GM18517 (cell line): ENCODE measurements at regions not wholly inside any gene's neighbourhood (a gene's known extent, or its start where the extent isn't known, plus 50 kb on each side); places are given as distances from the start of the nearest gene placed in this dataset.

Experiments used
- ATAC-seq: cut with Tn5 transposase; IDR thresholded peaks from one replicate; pipeline ENCODE4 v1.9.1; 2021; ENCODE audit warnings: mild to moderate bottlenecking, moderate library complexity; ENCODE audit not compliant: unreplicated experiment

DNA sequence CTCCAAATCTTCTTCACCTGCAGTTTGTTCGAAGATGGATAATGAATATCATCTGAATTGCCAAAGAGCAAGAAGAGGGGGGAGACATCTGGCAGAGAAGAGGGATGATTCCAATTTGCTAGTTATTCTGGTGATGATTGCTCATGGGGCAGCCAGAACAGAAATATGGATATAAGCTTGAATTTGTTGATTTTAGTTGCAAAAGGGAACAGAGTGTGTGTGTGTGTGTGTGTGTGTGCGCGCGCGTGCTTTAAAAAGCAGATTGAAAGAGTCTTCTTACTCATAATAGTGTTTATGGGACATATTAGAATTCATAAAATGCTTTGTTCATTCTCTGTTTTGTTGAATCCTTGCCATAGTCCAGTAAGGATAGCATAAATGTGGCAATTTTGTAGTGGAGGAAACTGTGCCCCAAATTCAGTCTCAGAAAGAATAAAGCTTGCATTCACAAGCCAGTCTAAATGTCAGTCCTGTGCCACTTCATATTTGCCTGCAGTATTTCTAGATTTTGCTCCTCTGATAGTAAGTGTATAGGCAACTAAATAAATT is 436.3 kb upstream of the KLF4 start:
- ATAC-seq = no peak

DNA sequence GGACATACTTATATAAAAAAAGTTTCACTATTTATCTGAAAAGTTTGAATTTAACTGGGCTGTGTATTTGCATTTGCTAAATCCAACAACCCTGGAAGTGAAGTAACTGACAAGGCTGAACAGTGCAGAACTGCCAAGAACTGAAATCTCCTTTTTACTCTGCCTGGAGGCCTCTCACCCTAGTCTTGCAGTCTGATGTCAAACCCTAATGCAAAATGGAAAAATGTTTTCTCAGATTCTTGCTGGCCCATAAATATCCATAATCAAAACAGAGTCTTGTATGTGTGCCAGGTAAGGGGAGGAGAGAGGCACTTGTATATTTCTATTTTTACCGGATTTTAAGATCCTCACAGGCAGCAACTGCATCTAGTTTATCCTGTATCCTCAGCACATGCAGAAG is 432.7 kb upstream of the KLF4 start:
- ATAC-seq = no peak

DNA sequence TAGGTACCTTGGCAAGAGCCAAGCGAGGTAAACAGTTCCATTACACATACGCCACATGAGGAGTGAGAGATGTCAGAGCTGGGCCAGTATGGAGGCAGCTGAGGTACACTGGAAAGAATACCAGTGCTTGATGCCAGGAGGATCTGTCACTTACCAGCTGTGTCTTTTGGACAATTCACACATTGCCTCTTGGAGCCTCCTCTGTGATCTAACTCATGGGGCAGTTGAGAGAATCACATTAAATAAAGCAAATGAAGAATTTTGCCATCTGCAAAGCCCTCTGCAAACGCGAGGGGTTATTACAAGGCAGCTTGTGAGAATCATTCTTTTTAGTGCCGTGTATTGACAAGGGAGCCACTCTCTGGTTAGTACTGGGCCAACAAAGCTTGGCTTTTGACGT is 429.7 kb upstream of the KLF4 start:
- ATAC-seq = no peak

DNA sequence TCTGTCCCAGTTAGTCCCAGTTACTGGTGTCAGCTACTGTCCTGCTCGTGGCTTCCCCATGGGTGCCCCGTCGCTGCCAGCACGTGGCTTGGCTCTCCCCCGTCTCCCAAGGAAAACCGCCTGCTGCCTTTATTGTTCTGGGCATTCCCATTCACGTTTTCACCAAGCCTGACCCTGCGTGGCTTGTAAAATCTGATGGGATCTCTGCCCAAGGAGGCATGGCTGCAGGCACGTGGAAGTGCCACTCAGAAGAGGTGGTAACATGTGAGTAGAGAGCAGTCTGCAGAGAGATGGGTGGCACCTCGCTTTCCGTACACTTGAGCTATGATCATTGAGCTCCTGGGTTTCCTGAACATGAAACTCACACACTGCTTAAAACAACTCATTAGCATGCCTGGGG is 429.2 kb upstream of the KLF4 start:
- ATAC-seq = no peak

DNA sequence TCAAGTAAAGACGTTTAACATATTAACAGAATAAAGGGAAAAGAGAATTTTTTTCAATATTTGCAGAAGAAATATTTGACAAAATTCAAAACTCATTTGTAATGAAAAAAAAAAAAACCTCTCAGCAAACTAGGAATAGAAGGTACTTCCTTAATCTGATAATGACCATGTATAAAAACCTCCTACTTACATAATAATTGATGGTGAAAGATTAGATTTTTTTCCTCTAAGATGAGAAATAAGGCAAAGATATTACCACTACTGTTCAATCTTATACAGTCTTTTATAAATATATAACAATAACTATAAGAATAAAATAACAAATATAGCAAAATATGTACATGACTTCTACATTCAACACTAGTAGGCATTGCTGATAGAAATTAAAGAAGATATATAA is 424.6 kb upstream of the KLF4 start:
- ATAC-seq = no peak

DNA sequence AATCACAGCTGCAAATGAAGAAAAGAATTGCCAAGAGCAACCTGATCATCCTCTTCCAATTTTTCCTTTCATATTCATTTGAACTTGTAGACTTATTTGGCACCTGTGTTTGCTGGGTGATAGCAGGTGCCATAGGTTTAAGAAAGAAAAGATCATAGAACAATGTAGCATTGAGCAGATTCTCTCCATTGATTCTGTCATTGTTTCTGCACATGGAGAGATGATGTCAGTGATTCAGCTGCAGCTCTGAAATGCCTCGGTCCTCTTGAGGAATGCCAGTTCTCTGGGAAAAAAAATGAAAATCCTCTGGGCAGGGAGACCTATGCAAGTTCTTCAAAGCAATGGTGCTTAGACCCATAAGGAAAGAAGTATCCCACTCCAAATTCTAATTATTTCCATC is 418.1 kb upstream of the KLF4 start:
- no peak for ATAC-seq

DNA sequence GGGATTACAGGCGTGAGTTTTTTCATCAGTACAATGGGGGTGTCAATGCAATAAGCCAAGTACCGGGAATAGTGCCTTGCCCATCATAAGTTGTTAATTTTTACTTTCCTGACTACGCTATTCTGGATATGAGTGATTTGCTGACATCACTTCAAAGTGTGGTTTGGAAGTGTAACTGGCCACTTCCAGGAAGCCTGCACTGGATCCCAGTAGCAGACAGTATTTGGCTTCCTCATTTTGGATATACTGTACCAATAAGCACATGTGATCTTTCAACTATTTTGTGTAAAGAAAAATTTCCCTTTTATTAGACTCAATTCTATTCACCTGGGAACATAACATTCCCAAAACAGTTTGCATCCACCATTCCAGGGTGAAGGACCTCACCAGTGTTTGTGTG is 417.7 kb upstream of the KLF4 start:
- ATAC-seq = no peak

DNA sequence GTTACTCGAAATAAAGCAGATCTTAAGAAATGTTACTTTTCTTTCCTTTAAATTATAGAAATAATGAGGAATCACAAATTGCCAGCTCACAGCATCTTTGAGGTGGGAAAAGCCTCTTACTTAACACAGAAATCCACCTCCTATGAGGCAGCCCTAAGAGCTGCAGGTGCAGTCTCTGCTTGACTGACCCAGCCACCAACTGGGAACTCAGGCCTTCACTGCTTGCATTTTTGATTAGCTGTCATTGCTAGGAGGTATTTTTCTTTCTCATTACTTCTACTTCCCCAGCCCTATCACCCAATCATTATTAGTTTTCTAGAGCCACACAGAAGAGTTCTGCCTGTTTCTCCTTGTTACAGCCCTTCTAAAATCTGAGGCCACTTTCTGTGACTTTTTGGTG is 416.5 kb upstream of the KLF4 start:
- ATAC-seq = no peak

DNA sequence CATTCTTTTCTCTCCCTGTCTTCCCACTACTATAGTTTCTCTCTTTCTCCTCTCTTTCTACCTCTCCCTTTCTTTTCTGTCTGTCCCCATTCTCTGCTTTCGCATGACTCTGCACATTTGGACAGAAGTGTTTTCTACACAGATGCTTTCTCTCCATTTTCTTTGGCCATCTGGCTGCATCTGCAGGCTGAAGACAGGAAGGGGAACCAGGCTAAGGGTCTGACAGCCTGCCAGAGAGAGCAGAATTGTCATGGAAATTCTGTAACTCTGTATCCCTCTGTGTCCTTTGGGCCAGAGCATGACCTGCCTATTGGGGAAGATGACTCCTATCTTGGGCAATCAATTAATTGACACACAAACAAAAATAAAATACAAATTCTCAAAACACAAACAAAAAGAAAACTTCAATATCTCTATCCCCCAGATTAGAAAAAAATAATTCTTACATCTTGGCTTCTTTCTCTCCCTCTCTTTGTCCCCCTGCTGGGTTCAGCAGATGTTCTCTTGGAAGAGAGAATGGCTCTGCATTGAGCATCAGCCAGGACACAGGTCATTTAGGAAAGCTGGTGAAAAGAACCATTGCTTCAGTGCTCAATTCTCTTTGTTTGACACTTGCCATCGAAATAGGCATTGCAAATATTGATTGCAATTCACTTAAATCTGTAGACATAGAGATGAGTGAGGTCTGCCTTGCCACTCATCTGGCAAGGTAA is 415.9 kb upstream of the KLF4 start:
- ATAC-seq = no peak

DNA sequence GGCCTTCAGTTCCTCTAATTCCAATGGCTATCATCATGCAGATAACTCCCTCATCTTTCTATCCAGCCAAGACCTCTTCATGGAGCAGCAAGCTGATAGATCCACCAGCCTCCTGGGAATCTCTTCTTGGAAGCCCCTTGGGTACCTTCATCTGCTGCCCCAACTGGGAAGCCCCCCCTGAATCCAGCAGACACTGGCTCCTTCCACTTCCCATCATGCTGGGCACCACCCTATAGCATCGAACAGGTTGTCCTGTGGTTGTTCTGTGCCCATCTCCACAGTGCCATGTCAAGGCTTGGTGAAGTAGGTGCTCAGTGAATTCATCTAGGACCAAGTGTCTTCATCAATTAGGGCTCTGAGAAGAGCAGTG is 410.4 kb upstream of the KLF4 start:
- no peak for ATAC-seq

DNA sequence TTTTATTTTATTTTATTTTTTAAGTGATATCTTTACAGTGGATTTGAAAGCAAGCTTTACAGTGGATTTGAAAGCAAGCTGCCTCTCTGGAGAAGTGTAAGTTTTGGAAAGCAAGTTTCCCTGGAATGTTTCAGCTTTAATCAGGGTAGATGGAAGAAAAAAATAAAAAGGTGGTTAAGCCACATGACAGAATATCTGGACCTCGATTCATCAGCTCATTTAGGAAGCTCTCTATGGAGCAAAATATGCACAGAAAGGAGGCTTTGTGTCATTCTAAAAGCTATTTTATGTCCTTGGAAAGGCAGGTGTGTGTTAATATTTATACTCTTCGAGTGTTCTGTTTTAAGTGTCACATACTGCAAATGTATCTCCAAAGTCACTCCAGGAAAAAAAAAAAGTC is 409.2 kb upstream of the KLF4 start:
- no peak for ATAC-seq

DNA sequence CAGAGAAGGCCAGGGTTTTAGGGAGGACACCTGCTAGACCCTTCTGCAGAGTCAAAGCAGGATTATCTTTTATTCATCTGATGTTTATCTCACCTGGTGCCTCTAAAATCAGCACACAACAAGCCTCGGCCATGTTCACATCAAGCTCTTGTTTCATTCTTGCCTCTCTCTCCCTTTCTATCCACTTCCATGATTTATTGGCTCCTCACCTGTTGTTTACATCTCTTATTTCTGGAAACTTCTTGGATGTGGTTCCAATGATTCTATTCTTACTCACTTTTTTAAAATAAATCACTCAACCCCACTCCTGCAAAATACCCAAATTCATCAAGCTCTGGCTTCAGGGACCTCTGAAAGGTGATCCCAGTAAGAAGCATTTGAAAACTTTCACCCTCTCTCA is 407.0 kb upstream of the KLF4 start:
- no peak for ATAC-seq

DNA sequence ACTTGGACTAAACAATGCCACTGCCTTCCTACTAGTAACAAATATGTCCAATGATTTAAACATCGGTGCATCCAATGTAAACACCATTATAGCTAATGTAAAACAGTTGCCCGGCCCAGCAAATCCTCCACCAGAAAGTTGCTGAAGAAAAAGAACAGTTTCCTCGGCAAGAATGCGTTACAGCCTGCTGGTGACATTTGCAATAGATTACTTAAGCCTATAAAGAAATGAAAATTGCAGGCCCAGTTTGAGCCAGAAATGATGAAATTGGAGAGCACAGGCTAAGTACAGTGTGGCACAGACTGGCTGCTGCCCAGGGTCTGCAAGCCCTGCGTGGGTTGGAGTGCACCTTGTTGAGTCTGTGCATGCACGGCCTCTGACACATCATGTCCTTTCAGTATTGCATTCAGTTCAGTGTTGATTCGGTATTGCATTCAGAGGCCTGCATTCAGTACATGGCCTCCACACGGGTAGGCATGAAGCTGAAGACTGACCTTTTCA is 406.0 kb upstream of the KLF4 start:
- no peak for ATAC-seq

DNA sequence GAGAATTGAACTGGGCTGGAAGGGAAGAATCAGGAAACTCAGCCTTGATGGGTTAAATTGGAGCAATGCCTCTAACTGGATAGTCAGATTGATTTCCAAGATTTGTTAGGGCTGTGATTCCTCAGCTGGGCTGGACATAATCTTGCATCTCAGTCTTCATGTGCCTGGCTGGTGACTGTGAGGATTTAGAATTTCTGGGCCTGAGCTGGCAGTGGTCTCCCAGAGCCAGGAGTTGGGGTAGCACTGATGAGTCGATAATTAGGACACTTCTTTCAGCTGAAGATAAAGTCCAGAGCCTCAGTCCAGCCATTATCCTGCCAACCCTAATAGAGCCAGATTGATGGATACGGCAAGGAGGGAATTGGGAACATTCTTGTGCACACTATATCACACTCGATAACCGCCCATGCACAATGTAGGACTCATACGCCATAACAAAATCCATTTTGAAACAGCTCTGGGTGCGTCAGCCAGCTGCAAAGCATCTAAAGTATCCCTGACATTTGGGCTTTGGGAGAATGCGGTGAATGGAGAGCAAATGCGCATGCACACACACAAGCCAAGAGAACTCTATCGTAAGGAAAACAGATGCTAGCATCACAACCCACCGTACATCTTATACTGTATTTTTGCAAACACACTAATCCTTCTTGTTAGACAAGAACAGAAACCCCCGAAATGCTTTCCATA is 405.1 kb upstream of the KLF4 start:
- no peak for ATAC-seq

DNA sequence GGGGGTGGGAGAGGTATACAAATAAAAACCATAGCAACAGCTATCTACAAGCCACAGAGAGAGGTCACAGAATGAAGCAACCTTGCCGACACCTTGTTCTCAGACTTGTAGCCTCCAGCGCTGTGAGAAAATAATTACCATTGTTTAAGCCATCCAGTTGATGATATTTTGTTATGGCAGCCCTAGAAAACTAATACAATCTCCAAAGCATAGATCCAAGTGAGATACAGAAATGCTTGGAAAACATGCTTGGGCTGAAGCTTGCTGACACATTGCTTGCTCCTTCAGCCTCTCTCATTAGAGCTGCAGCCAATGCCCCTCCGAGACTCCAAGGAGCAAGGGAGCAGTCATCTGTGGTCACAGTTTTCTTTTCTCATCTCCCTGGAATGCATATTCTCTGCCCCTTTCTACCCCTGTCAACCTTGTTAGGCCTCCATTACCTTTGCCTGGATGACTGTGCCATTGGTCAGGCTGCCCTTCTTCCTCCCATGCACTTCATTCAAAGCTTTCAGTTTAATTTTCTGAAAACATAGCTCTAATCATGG is 401.4 kb upstream of the KLF4 start:
- ATAC-seq = no peak

DNA sequence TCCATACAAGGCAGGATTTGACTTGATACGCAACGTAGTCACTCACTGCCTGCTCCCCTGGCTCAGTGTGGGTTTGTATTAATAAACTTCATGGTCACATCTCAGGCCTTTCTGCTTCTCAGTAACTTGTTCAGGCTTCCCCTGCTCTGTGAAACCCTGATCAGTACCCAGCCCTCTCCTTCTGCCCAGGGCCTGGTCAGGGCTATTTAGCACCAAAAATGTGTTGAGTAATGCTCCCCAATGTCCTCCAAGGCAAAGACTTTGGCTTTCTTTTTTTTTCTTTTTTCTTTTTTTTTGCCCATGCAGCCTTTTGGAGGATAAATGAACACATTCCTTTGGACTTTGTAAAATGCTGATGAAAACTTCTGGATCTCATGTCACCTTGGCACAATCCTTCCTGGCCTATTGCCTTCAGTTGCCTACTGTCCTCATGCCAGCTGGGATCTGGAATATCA is 399.2 kb upstream of the KLF4 start:
- ATAC-seq = no peak

DNA sequence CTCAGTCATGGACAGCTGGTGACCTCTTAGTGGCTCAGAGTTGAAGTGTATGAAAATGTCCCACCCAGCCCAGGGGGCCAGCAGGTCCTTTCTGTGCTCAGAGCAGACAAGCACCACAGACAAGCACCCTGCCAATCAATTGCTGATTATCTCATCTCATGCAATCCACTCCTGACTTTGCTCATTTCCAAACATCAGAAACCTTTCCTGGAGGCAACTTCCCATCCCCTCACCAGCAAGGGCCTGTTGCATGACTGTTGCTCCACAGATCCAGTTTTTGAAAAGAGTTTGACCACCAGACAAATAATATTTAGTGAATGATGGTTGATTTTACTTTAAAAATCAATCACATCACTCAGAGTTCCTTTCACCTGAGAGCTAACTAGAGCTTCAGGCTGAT is 397.3 kb upstream of the KLF4 start:
- no peak for ATAC-seq

DNA sequence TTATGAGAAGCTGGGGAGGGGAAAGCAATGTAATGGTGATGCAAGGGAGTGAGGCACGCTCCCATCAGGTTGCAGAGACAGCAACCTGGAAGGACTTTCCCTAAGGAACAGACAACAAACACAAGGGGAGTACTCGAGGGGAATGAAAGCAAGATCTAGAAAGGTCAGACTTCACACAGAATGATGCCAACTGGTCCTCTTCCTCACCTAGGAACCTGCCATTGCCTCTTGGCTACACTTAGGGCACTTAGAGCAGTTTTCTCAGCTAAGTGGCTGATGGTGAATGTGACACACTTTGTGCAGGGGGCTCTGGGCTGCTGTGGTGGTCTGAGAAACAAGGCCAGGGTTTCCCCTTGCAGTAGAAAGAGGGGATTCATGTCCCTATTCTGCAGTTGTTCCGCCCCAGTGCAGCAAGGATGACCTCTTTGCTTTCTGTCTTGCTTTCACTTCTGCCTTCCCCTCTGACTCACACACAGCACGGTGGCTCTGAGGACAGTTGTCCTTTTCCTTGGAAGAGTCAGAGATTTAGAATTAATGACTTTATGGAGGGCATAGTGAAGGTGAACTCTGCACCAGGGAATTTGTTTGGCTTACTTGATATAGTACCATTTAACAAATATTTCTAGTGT is 394.0 kb upstream of the KLF4 start:
- ATAC-seq = peak; percentile 94

DNA sequence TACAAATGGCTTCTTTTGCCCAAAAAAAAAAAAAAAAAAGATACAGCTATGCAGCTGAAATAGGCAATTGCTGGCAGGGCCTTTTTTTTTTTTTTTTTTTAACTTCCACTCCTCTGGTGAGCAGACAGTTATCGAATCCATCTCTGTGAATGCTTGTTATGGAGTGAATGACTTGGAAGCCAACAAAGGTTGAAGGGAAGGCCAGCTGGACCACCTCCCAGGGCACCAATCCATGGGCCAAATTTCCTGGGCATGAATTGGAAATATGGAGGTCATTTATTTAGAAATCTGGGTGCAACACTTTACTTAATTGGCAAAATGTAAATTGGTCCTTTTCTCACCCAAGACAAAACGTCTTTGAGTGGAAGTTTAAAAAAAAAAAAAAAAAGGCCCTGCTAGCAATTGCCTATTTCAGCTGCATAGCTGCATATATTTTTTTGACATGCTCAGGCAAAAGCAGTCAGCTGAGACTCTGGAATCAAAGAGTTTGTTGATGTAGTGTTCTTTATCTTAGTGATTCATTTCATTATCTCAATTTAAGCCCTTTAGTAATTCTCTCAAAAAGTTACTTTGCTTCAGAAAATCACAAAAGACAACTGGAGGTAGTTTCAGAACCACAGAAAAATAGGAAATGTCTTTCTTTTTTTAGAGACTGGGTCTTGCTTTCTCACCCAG is 392.2 kb upstream of the KLF4 start:
- ATAC-seq = no peak

DNA sequence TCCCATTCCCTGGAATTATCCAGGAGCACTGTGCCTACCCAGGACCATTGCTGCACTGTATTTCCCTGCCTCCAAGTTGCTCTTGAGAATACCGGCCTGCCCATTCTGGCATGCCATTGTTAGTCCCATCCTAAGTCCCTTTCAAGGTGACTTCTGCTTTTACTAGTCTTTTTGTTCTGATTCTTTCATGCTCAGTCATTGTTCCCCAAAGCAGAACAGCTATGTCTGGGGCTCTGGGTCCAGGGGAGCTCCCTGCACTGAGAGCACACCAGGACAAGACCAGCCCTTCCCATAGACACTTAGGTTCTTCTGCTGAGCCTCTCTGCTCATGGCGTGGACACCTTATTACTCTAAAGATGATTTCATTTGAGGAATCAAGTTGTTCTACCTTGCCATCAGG is 388.9 kb upstream of the KLF4 start:
- ATAC-seq = no peak

DNA sequence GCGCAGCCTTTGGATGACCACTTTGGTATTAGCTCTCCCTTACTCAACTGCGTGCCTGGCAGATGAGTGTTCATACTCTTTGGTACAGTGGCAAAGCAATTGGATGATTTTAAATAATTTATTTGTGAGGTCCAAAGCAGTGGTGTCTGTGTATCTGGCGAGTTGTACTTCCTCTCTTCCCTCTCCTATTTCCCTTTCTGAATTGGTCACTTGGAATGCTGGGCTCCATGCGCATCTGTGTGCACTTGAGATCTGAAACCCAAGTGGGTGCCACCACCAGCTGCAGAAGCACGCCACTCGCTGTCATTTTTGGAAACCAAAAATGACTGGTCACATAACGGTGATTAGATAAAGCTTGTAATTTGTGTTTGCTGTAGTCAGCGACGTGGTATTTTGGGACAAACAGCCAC is 386.0 kb upstream of the KLF4 start:
- peak; percentile 55 for ATAC-seq
